ENCODE measurements at regions not wholly inside any gene's neighbourhood (a gene's known extent, or its start where the extent isn't known, plus 50 kb on each side); places are given as distances from the start of the nearest gene placed in this dataset.
"Not testable (repeated sequence)": the region's sequence is repeated elsewhere in the genome, so short reads cannot be mapped to it uniquely, and the experiment has no call there.

DNA sequence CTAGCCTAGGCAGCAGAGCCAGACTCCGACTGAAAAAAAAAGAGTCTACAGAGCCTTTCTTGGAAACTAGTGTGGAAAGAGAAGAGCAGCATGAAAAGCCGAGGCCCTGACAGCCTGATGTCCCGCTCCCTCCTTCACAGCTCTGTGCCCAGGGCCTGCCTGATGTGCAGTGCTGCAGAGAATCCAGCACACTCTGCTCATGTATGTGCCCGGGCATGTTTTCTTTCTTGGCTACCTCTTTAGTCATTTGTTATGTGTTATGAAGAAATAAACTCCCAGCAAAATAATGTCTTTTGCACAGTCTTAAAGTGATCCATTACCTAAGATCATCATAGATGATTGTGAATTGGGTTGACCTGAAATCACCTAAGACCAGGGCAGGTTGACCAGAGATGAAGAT, 78.1 kb upstream of the EZR start:
- Mint-ChIP-seq H3K4me1 (no peaks in the 10 kb centered on the region), H3K36me3 (no peaks in the 10 kb centered on the region), H3K27me3 (no peaks in the 10 kb centered on the region), H3K4me3 (no peak overlapping the region), H3K27ac (no peak overlapping the region), H3K9me3 (no peaks in the 10 kb centered on the region)

DNA sequence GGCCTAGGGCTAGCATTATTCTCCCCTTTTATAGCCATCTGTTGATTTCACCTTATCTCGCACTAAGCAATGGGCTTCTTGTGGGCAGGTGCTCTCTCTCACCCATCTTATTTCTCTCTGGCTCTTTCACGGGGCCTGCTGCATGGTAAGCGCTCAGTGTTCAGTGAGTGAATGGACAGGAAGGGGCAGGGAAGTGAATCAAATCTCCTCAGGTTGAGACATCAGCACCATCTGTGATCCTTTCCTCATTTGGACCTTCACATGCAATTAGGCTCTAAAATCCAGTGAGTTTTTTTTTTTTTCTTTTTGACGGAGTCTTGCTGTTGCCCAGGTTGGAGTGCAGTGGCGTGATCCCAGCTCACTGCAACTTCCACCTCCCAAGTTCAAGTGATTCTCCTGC, 76.5 kb upstream of the EZR start:
- no peak overlapping the region for H3K27ac Mint-ChIP-seq
- no peaks in the 10 kb centered on the region for H3K4me1 Mint-ChIP-seq
- H3K9me3 Mint-ChIP-seq: no peaks in the 10 kb centered on the region
- no peaks in the 10 kb centered on the region for H3K36me3 Mint-ChIP-seq
- H3K4me3 Mint-ChIP-seq: no peak overlapping the region
- no peaks in the 10 kb centered on the region for H3K27me3 Mint-ChIP-seq

DNA sequence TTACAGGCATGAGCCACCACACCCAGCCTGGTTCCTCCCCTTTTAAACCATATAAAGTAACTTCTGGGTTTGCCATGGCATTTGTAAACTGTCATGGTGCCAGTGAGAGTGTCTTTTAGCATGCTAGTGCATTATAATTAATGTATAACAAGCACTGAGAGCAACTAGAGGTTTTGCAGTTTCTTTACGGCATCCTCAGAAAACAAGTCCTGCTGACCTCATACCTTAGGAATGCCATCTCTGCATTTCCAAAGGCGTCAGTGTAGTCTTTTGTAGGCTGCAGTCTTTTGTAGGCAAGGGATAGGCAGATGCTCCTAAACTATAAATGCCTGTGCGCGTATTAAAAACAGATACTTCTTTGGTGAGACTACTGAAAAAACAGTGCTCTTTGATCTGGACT, 75.0 kb upstream of the EZR start:
- H3K36me3 Mint-ChIP-seq: no peaks in the 10 kb centered on the region
- H3K4me3 Mint-ChIP-seq: no peak overlapping the region
- no peaks in the 10 kb centered on the region for H3K4me1 Mint-ChIP-seq
- no peaks in the 10 kb centered on the region for H3K9me3 Mint-ChIP-seq
- no peak overlapping the region for H3K27ac Mint-ChIP-seq
- H3K27me3 Mint-ChIP-seq: no peaks in the 10 kb centered on the region

GRCh38 chr6:158892266-158892665, 73.1 kb upstream of the EZR start:
- H3K27me3 Mint-ChIP-seq: no peaks in the 10 kb centered on the region
- H3K36me3 Mint-ChIP-seq: no peaks in the 10 kb centered on the region

GRCh38 chr6:158891560-158891959, 72.4 kb upstream of the EZR start:
- H3K4me3 Mint-ChIP-seq, H3K36me3 Mint-ChIP-seq, H3K27me3 Mint-ChIP-seq, H3K9me3 Mint-ChIP-seq, H3K4me1 Mint-ChIP-seq: not testable (repeated sequence)
- H3K27ac Mint-ChIP-seq: peak overlapping the region; percentile 8

More at GRCh38 chr6:158892266-158892665, 73.1 kb upstream of the EZR start:
- no peak overlapping the region for H3K27ac Mint-ChIP-seq
- no peaks in the 10 kb centered on the region for H3K9me3 Mint-ChIP-seq
- no peaks in the 10 kb centered on the region for H3K4me1 Mint-ChIP-seq
- H3K4me3 Mint-ChIP-seq: no peak overlapping the region

GRCh38 chr6:158888171-158888570, 69.0 kb upstream of the EZR start:
- H3K36me3 Mint-ChIP-seq, H3K9me3 Mint-ChIP-seq, H3K4me3 Mint-ChIP-seq, H3K27me3 Mint-ChIP-seq, H3K27ac Mint-ChIP-seq, H3K4me1 Mint-ChIP-seq: not testable (repeated sequence)

- not testable (repeated sequence) for H3K27ac Mint-ChIP-seq, H3K9me3 Mint-ChIP-seq, H3K27me3 Mint-ChIP-seq
Measured at GRCh38 chr6:158886346-158886977, 67.3 kb upstream of the EZR start.

GRCh38 chr6:158881884-158882283, 62.7 kb upstream of the EZR start:
- not testable (repeated sequence) for H3K9me3 Mint-ChIP-seq, H3K36me3 Mint-ChIP-seq, H3K27ac Mint-ChIP-seq, H3K27me3 Mint-ChIP-seq, H3K4me3 Mint-ChIP-seq, H3K4me1 Mint-ChIP-seq

More at GRCh38 chr6:158886346-158886977, 67.3 kb upstream of the EZR start:
- H3K36me3 Mint-ChIP-seq, H3K4me3 Mint-ChIP-seq, H3K4me1 Mint-ChIP-seq: not testable (repeated sequence)

DNA sequence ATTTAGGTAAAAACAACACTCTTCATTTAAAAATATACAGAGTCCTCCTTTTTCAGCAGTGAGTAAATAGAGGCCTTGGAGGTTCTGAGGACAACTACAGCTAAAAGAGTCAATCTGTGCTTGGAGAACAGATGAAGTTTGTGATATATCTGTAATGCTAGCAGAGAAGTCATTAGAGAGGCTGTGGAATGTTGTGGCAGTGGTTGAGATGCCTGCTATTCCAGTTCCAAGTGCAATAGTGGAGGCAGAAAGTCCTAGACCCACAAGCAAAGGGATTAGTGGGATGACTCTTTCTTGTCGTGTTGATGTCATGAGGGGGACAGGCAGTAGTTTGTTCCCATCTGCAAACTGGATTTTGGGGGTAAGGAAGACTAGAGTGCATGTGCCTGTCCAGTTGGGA, 62.1 kb upstream of the EZR start:
- not testable (repeated sequence) for H3K36me3 Mint-ChIP-seq

GRCh38 chr6:158879180-158879579, 60.0 kb upstream of the EZR start:
- Mint-ChIP-seq H3K27me3 (no peaks in the 10 kb centered on the region), H3K9me3 (no peaks in the 10 kb centered on the region), H3K4me3 (no peak overlapping the region), H3K4me1 (no peaks in the 10 kb centered on the region), H3K36me3 (peaks cover 3% of the 10 kb centered on the region), H3K27ac (no peak overlapping the region)

More for the DNA sequence above, 62.1 kb upstream of the EZR start:
- not testable (repeated sequence) for H3K4me3 Mint-ChIP-seq, H3K27me3 Mint-ChIP-seq, H3K27ac Mint-ChIP-seq, H3K9me3 Mint-ChIP-seq, H3K4me1 Mint-ChIP-seq

- Mint-ChIP-seq H3K4me1 (peaks cover 4% of the 10 kb centered on the region), H3K27ac (peak overlapping the region; percentile 63), H3K9me3 (no peaks in the 10 kb centered on the region), H3K27me3 (no peaks in the 10 kb centered on the region), H3K4me3 (no peak overlapping the region), H3K36me3 (peaks cover 3% of the 10 kb centered on the region)
Measured at GRCh38 chr6:158877716-158878115, 58.5 kb upstream of the EZR start.

DNA sequence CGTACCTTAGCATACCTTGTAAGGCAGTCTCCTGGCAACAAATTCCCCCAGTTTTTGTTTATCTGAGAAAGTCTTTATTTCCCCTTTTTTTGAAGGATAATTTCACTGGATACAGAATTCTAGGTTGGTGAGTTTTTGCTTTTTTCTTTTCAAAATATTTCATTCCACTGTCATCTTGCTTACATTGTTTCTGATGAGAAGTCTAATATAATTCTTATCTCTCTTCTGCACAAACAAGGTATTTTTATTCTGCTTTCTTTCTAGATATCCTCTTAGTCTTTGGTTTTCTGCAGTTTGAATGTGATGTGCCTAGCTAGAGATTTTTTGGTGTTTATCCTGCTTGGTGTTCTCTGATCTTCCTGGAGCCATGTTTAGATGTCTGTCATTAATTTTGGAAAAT, 57.7 kb upstream of the EZR start:
- H3K9me3 Mint-ChIP-seq: no peaks in the 10 kb centered on the region
- no peaks in the 10 kb centered on the region for H3K27me3 Mint-ChIP-seq
- no peak overlapping the region for H3K4me3 Mint-ChIP-seq
- H3K27ac Mint-ChIP-seq: peak overlapping the region; percentile 61
- peaks cover 4% of the 10 kb centered on the region for H3K4me1 Mint-ChIP-seq
- peaks cover 3% of the 10 kb centered on the region for H3K36me3 Mint-ChIP-seq

DNA sequence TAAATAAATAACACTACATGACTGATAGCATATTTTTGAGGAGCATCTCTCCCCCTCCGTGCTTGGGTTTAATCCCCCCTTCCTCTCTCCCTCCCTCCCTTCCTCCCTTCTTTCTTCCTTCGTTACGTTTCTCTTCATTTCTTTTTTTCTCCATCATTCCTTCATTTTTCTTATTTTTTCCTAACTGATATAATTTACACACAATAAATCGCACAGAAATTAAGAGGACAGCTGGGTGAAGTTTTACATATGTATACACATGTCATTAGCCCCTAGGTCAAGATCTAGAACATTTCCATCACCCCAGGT, 51.4 kb upstream of the EZR start:
- Mint-ChIP-seq H3K4me1 (peaks cover 41% of the 10 kb centered on the region), H3K27ac (peak overlapping the region; percentile 99), H3K4me3 (peak overlapping the region; percentile 85), H3K36me3 (no peaks in the 10 kb centered on the region), H3K9me3 (no peaks in the 10 kb centered on the region), H3K27me3 (no peaks in the 10 kb centered on the region)

- no peaks in the 10 kb centered on the region for H3K9me3 Mint-ChIP-seq
- peaks cover 41% of the 10 kb centered on the region for H3K4me1 Mint-ChIP-seq
- H3K27me3 Mint-ChIP-seq: no peaks in the 10 kb centered on the region
- no peaks in the 10 kb centered on the region for H3K36me3 Mint-ChIP-seq
- H3K27ac Mint-ChIP-seq: peak overlapping the region; percentile 99
- peak overlapping the region; percentile 85 for H3K4me3 Mint-ChIP-seq
Measured at GRCh38 chr6:158869826-158870648, 50.9 kb upstream of the EZR start.

GRCh38 chr6:158868890-158869825, 50.0 kb upstream of the EZR start:
- Mint-ChIP-seq H3K9me3 (no peaks in the 10 kb centered on the region), H3K27ac (peak overlapping the region; percentile 99), H3K4me3 (peak overlapping the region; percentile 85), H3K27me3 (no peaks in the 10 kb centered on the region), H3K36me3 (no peaks in the 10 kb centered on the region), H3K4me1 (peaks cover 41% of the 10 kb centered on the region)
